SK-N-SH treated with all-trans-retinoic acid at 6 μM for 48 hours (cell line): ENCODE measurements at regions not wholly inside any gene's neighbourhood (a gene's known extent, or its start where the extent isn't known, plus 50 kb on each side); places are given as distances from the start of the nearest gene placed in this dataset.

Source experiments
- CSRNP3 ChIP-seq: fragments of 250-450 bp; sonication (Bioruptor Pico); IDR thresholded peaks from 2 replicates; pipeline ENCODE4 v1.5.1; 2021; ENCODE audit warnings: mild to moderate bottlenecking, moderate library complexity
- ESRRG ChIP-seq: fragments of 250-450 bp; sonication (Bioruptor Pico); IDR thresholded peaks from 2 replicates; pipeline ENCODE4 v1.6.1; 2021; ENCODE audit warnings: mild to moderate bottlenecking
- RARB ChIP-seq: fragments of 250-450 bp; sonication (Bioruptor Pico); IDR thresholded peaks from 2 replicates; pipeline ENCODE4 v1.8.0; 2021; ENCODE audit warnings: mild to moderate bottlenecking, moderate library complexity
- ZC3H10 ChIP-seq: fragments of 250-450 bp; sonication (Bioruptor Pico); IDR thresholded peaks from 2 replicates; pipeline ENCODE4 v1.5.1; 2021; ENCODE audit warnings: mild to moderate bottlenecking, moderate library complexity
- ZNF70 ChIP-seq: fragments of 450-650 bp; formaldehyde crosslinking; IDR thresholded peaks from 2 replicates; pipeline ENCODE4 v1.5.0; 2020; ENCODE audit warnings: mild to moderate bottlenecking, moderate library complexity

GRCh38 chr1:229062135-229062534 is 208.8 kb upstream of the RAB4A start:
- TF ChIP-seq ESRRG (CRISPR knock-in tag) = no peak
- TF ChIP-seq RARB (CRISPR knock-in tag) = no peak
- no peak for TF ChIP-seq CSRNP3
- no peak for TF ChIP-seq ZNF70 (CRISPR knock-in tag)
- TF ChIP-seq ZC3H10 = no peak
